ENCODE measurements at regions not wholly inside any gene's neighbourhood (a gene's known extent, or its start where the extent isn't known, plus 50 kb on each side); places are given as distances from the start of the nearest gene placed in this dataset.
"Not testable (repeated sequence)": the region's sequence is repeated elsewhere in the genome, so short reads cannot be mapped to it uniquely, and the experiment has no call there.

DNA sequence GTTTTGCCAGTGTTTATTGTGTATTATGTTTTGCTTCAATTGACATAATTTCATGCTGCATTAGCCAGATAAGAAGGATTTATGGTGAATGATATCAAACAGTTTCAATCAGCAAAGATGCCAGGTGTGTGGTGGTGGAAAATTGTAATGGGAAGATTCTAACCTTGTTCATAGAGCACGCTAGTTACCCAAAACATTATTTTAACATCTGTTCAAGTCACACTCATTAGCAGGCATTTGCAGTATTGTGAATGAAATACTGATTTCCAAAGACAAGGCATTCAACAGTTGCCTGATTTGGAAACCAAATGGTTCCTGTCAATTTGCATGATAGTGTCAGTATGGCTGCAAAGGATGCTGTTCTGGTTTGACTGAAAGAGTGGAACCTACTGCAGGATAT lies 129.7 kb downstream of the EPC1 start:
- no peak for DNase-seq

DNA sequence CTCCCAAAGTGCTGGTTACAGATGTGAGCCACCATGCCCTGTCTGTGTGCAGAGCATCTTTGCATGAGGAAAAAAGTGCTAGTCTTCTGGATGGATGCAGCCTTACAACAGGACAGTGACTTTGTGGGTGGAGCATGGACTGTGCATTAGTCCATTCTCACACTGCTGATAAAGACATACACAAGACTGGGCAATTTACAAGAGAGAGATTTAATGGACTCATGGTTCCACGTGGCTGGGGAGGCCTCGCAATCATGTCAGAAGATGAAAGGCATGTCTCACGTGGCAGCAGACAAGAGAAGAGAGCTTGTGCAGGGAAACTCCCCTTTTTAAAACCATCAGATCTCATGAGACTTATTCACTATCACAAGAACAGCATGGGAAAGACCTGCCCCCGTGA lies 133.1 kb downstream of the EPC1 start:
- DNase-seq: not testable (repeated sequence)

DNA sequence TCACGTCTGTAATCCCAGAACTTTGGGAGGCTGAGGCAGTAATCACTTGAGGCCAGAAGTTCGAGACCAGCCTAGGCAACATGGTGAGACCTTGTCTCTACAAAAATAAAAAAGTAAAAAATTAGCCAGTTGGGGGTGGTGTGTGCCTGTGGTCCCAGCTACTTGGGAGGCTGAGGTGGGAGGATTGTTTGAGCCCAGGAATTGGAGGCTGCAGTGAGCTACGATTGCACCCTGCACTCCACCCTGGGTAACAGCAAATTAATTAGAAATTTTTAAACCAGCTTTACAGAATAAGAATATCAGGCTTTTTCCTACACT lies 136.0 kb downstream of the EPC1 start:
- DNase-seq: no peak

DNA sequence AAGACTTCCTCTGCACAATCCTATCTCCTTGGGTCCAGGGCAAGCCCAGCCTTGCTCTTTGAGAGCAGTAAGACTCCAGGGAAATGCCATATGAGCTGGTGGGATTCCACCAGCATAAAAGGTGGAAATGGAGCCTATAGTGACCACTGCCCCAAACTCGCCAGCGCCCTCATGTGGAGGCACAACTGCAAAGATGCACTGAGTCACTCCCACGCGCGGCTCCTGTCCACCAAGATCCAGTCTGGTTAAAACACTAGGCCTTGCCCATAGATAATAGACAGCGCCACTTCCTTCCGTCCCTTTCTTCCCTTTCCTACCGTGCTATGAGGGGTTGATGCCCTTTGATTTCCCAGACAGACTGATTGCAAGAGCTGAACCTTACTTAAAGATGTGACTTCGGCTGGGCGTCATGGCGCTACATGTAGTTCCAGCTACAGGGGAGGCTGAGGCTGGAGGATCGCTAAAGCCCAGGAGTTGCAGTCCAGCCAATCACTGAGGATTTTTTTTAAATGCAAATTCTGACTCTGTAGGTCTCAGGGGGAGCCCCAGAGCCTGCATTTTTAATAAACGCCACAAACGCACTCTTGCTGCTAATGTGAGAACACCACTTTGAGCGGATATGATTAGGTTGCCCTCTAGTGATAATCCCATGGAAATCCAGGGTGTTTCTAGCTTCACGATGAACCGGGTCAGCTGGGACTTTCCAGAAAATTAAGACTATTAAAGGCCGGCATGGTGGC lies 136.5 kb downstream of the EPC1 start:
- DNase-seq: no peak

DNA sequence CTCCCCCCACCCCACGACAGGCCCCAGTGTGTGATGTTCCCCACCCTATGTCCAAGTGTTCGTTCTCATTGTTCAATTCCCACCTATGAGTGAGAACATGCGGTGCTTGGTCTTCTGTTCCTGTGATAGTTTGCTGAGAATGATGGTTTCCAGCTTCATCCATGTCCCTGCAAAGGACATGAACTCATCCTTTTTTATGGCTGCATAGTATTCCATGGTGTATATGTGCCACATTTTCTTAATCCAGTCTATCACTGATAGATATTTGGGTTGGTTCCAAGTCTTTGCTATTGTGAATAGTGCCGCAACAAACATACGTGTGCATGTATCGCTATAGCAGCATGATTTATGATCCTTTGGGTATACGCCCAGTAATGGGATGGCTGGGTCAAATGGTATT lies 139.0 kb downstream of the EPC1 start:
- DNase-seq: not testable (repeated sequence)

DNA sequence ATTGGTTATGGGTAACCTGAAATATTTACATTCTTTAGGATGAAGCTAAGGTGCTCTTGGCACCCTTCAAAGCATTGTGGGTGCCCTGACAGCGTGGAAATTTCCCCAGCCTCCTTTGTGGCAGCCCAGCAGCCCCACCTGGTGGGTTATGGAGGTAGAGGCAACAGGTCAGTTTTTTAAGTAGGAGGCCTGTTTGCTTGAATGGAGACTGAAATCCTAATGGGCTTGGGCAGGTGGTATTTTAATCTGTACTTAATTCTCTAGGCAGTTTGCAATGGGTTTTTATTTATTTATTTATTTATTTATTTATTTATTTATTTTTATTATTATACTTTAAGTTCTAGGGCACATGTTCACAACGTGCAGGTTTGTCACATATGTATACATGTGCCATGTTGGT lies 139.4 kb downstream of the EPC1 start:
- peak; percentile 42 for DNase-seq

DNA sequence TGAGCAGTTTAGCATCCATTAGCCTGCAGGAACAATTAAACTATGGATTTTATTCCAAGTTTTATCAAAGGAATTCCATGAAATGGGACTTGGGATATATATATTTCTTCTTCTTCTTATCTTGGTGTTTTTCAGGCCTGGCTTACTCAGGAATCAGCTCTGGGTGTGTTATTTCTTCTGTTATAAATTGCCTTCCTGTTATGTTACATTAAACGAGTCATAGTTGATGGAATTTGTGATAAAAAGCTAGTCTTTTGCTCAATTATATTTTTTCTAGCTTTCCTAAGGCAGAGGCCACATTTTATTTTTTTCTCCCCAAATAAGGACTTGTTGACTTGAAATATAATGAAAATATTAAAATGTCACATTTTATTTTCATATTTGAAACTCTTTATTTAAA lies 141.3 kb downstream of the EPC1 start:
- DNase-seq: no peak

DNA sequence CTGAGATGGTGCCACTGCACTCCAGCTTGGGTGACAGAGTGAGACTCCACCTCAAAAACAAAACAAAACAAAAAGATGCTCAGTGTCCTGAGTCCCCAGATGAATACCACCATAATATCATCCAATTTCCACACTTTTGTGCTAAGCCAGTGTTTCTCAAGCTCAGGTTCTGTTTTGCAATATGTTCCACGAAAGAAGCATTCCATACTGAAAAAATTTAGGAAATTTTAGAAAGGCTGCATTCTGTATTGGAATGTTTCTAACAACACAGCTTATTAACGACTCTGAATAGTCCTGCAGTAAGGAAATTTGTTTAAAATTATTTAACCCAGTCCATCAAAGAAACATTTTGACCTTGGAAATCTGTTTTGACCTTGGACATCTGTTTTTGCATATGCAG lies 142.4 kb downstream of the EPC1 start:
- DNase-seq: no peak

DNA sequence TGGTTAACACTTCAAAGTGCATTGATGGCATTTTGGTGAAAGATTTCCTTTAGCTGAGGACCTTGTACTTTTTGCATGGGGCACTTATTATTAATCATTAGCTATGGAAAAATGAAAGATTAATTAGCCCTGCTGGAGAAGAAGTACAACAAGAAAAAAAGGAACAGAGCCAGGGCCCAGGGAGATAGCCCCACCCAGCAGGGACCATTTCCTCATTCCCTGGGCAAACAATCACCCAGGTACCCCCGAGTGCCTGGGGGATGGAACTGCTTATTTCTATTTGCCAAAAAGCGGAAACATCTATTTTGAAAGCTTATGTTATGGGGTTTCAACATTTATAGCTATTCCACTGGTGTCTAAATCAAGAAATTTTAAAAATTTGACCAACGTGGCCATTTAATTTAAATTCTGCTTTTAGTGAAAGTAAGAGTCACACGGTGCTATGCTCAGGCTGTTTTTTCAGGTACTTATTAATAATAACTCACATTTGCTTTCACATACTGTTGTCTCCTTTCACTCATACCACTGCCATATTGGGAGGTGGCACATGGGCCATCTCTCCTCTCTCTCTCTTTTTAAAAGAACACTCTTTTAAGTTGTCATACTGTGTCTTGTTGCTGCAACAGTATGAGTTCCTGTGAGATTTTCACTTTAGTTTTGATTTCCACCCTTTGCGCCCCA lies 143.6 kb upstream of the KIF5B start:
- no peak for DNase-seq

DNA sequence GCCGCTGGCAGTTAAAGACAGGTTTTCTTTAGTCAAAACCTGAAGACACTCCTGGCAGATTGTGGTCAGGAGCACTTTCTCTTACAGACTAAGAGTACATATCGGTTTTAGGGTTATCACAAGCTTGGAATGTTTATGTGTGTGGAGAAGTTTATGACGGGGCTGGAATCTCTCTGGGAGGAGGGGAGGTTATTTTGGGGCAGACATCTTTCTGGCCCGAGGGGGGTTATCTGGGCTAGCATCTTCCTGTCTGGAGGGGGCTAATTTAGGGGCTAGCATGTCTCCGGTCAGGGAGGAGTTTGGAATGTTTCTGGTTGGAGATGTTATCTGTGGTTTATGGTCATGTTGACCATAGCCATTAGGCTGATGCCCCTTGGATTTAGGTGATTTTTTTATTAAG lies 141.2 kb upstream of the KIF5B start:
- DNase-seq: no peak

DNA sequence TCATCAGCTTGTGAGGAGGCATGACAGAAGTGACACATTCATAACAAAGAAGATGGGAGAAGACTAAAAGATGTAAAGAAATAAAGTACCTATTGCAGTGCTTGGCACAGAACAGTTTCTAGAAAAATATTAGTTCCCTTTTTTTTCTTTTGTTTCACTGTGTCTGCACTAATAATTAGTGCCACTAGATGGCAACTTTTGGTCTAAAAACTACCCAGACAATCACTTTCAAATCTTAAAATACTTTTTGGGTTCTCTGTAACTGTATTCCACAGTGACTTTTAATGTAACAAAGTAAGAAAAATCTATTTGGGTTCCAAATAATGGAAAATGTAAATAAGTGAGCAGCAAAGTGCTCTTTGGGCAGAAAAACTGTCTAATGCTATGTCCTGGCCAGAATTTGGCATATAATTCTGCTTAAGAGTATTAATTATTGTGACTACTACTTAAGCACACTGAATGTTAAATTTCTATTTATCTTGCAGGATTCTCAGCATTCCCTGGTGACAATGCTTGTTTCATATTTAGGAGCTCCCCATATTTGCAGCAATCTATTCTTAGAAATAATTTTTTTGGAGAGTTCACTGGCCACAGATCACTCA lies 134.8 kb upstream of the KIF5B start:
- no peak for DNase-seq

DNA sequence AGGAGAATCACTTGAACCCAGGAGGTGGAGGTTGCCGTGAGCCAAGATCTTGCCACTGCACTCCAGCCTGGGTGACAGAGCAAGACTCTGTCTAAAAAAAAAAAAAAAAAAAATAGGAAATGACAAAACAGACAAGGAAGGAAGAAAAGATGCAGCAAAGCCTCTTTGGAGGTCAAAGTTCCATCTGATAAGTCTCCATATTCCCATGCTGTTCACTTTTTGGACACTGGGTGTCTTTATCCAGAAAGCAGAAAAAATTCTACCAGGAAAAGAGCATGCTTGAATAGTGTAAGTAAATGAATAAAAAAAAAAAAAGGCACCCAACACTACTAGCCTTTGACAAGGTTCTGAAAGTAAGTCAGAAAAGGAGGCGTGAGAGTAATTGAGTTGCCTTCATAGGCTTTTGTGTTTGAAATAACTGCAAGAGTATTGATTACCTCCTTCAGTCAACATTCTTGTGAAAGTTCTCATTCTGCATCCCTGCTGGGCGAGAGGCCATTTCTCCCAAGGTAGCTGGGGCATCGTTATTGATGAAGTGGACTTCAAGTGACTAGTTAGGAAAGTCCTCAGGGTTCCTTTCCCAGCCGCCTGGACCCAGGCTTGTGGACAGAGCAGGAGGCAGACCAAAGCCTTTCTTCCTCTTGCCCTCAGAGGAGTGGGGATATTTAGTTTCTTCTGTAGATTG lies 133.3 kb upstream of the KIF5B start:
- no peak for DNase-seq

DNA sequence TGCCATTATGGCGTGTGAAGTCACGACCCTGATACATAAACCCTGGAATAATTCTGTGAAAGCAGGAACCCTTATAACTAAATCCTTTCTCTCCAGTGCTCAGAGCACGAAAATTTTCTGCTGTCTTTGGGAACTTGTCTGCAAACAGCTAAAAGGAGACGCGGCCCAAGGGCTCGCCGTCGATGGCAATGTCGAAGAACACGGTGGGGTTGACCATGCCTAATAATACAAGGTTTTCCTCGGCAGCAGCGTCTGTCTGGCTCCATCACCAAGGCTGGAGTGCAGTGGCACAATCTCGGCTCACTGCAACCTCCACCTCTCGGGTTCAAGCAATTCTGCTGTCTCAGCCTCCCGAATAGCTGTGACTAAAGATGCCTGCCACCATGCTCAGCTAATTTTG lies 132.4 kb upstream of the KIF5B start:
- DNase-seq: not testable (repeated sequence)

DNA sequence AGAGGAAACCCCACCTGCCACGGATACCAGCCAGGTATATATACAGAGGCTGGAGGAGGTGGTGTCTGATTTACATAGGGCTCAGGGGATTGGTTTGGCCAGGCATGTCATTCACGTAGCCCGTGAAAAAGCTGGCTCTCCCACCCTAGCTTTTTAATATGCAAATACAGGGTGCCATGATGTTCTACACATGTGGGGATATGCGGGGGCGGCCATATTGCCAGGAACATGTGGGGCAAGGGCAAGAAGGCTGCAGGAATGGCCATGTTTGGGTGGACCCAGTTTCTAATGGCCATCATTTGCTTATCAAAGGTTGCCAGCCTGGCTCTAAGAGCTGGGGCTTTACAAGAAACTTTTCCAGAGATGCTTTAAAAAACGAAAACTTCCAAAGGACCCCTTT lies 131.5 kb upstream of the KIF5B start:
- no peak for DNase-seq

DNA sequence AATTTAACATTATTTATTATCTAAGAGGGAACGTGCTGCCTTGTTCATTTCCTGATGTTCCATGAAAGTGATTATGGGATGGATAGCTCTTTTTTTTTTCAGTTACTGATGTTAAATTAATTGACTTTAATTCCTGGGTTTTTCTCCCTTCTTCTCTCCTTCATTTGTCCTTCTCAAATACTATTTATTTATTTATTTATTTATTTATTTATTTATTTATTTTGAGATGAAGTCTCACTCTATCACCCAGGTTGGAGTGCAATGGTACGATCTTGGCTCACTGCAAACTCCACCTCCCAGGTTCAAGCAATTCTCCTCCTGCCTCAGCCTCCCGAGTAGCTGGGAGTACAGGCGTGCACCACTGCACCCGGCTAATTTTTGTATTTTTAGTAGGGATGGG lies 127.4 kb upstream of the KIF5B start:
- DNase-seq: not testable (repeated sequence)

DNA sequence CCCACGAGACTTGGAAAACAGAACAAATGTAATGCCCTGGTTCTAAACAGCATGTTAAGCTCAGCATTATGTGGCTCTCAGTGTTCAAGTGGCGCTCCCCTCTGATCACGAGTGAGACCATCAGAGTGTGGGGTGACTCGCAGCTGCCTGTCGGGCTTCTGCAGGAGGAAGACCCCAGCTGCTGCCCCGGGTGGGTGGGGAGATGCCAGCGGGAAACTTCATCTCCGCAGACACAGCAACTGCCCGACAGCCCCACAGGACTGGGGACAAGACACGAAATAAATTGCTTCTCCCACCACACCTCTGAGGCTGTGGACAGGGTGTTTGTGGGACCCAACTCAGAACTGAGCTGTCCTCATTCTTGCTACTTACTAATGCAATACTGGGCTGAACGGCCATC lies 126.3 kb upstream of the KIF5B start:
- no peak for DNase-seq

DNA sequence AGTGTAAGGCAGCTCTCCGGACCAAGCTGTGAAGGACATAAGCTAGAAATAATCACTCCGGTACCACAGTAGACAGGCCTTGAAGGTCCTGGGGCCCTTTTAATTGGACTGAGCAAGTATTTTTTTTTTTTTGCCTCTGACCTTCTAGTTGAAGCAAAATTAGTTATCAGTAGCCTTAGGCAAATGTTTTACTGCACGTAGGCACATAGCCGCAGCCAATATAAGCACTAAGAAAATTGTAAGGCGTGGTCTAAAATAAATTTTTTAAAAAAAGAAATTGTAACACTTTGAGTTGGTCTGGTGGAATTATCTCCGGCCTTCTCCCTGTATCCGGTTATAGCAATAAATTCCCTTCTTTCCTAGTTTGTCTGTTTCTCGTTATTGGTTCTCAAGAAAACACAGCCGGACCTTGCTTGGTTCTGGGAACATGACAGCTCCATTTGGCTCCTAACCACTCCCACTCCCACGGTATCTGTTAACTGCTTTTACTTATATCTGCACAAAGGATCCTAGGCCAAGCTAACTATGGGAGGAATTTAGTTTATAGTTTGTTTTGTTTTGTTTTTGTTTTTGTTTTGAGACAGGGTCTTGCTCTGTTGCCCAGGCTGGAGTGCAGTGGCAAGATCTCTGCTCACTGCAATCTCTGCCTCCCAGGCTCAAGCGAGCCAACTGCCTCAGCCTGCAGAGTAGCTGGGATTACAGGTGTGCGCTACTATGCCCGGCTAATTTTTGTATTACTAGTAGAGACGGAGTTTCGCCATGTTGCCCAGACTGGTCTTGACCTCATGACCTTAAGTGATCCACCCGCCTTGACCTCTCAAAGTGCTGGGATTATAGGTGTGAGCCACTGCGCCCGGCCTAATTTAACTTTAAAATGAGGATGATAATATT lies 124.4 kb upstream of the KIF5B start:
- no peak for DNase-seq

DNA sequence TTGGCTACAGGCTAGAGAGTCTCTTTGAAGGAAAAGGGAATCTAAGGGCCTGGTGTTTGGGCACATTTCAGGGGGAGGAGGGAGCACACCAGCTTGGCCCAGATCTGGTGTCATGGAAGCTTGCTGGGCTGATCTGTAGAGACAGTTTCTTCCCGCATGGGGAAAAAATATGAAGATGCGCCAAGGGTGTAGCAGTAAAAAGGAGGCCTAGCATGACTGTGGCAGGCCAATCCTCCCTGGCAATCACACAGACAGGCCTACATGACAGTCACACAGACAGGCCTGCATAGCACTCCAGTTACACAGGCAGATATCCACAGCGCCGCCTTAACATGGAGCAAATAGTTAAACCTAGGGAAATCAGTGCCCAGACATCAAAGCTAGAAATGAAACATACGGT lies 123.6 kb upstream of the KIF5B start:
- DNase-seq: no peak

DNA sequence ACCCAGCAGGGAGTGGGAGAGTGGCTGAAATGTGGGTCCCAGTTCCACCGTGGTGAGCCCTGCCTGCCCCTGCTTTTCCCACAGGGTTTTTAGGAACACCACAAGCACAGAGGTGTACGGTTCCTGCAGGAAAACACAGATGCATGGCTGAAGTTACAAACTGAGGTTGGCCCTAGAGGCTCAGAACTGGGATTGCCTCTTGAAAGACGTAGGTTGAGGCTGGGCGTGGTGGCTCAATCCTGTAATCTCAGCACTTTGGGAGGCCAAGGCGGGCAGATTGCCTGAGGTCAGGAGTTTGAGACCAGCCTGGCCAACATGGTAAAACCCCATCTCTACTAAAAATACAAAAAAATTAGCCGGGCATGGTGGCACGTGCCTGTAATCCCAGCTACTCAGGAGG lies 121.4 kb upstream of the KIF5B start:
- not testable (repeated sequence) for DNase-seq

DNA sequence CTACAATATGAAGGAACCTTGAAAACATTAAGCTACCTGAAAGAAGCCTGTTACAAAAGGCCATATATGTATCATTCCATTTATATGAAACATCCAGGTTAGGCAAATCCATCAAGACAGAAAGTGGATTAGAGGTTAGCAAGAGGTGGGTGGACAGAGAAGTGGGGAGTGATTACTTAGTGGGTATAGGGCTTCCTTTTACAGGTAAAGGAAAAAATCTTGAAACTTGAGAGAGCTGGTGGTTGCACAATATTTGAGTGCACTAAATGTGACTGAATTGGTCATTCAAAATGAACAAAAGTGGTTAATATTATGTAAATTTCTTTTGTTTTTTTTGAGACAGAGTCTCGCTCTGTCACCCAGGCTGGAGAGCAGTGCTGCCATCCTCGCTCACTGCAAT lies 119.4 kb upstream of the KIF5B start:
- no peak for DNase-seq

DNA sequence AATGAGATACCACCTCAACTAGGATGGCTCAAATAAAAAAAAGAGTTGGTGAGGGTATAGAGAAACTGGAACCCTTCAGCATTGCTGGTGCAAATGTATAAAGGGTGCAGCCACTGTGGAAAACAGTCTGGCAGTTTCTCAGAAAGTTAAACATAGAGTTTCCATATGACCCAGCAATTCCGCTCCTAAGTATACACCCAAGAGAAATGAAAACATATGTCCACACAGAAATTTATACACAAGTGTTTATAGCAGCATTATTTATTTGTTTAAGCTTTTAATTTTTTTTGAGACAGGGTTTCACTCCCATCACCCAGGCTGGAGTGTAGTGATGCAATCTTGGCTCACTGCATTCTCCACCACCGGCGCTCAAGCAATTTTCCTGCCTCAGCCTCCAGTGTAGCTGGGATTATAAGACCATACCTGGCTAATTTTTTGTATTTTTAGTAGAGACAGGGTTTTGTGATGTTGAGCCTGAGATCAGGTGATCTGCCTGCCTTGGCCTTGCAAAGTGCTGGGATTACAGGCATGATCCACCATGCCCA lies 118.2 kb upstream of the KIF5B start:
- no peak for DNase-seq

DNA sequence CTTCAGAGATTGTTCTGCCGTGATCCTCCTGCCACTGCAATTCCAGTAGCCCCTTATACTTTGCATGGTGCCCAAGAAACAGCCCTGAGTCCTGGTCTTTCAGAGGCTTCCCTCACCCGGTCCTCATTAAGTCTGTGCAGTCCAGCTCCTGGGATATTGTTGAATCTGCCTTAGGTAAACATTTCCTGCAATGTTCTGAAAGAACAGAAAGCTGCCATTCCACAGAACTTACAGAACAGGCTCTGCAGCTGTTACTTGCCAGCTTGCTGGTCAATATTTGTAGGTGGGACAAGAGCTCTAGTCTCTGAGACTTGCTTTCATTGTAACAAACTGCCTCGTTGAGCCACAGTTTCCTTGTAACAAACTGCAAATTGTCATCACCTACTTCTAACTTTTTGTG lies 115.0 kb upstream of the KIF5B start:
- no peak for DNase-seq

DNA sequence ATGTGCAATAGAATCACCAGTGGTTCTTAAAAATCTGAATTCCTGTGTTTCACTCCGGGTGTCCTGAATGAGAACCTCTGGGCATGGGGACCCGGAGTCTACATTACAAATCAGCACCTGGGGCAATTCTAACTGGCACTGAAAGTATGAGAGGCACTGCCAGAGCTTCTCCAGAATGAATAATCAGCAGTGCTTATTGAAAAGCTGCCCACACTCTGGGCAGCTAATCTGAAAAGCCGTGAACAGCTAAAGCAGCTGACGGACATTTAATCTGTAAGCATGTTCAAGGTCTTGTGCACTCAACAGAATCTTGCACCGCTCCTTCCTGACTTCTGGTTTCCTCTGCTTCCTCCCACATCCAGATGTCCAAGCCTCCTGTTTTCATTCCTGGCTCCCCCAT lies 113.3 kb upstream of the KIF5B start:
- no peak for DNase-seq

Data from activated gamma-delta T cell treated with Interleukin-2 at 50 U/mL for 16 hours (primary cell).